ENCODE measurements at regions not wholly inside any gene's neighbourhood (a gene's known extent, or its start where the extent isn't known, plus 50 kb on each side); places are given as distances from the start of the nearest gene placed in this dataset.

GRCh38 chr7:80403686-80404241 is 108.1 kb downstream of the GNAT3 start:
- no peak for DNase-seq (ENCODE audit: low spot score)

- no peak for DNase-seq (ENCODE audit: low spot score)
These were observed 110.2 kb downstream of the GNAT3 start for GRCh38 chr7:80401708-80402107.

DNA sequence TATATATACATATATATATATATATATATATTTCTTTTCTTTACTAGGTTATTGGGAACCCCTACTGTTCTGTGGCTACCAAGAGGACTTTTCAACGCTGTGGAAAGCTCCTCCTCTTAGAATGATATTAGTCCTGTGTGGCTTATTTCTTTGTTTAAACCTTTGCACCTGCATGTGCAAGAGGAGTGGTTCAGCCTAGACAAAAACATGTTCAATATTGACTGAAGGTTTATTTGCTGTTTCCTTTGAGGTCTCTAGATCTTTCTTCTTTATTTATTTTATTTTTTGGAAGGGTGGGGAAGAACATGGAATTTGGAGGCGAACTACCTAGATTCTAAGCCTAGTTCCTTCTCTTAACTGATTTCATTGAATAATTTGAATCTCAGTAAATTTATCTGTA is 118.1 kb downstream of the GNAT3 start:
- DNase-seq (ENCODE audit: low spot score): no peak

- DNase-seq (ENCODE audit: low spot score): no peak
These were observed 119.4 kb downstream of the GNAT3 start for GRCh38 chr7:80392229-80393169.

DNA sequence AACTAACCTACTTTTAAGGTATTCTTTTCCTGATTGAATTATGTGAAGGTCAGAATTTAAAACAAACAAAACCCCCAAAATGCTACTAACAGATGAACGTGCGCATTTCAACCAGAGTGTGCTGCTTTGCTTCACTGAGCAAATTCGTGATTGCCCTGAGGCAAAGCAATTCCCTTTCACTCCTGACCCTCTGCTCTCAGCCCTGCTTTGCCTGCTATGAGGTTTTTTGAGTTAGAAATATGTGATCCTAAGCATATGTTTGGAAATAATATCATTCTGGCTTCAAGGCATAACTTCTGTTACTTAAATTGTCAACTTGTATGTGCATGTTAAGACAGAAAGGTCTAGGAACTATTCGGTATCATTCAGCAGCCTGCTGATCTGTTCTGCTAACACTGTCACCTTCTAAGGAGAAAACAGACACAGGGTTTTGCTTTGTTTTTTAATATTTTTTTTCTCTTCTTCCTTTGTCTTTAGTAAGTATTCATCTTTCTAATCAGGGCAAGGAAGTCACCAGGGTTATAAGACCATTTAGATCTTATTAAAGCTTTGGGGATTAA is 124.2 kb downstream of the GNAT3 start:
- DNase-seq (ENCODE audit: low spot score): no peak

- no peak for DNase-seq (ENCODE audit: low spot score)
These were observed 125.2 kb downstream of the GNAT3 start for GRCh38 chr7:80386686-80387085.

DNA sequence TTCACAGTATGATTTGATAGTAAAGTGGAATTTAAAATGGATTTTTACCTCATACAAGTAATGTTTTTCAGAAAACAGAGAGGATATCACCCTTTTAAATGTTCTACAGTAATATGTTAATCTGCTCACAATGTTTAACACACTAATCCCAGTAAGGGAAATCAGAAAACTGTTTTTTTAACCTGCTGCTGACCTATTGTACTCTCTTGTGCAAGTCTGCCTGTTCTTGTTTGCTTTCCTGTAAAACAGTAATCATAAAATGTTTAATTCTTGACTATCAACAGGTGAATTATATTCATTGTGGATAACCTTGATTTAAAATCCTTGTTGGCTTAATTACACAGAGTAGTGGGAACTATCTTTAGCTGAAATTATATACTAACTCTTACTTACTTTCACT is 126.4 kb downstream of the GNAT3 start:
- no peak for DNase-seq (ENCODE audit: low spot score)

DNA sequence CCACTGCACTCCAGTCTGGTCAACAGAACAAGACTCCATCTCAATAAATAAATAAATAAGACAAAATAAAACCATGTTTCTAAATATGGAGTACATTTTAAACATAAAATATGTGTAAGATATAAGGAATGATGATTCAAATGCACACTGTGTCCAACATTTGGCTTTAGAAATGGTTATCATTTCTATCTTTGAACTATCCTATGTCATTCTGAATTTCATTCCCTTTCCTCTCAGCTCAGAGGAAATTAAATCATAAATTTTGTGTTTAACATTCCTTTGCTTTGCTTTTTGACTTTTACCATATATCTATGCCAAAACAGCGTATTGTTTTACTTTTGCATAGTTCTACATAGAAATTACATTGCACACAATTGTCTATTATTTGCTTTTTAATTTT is 130.9 kb downstream of the GNAT3 start:
- DNase-seq (ENCODE audit: low spot score): no peak

GRCh38 chr7:80379034-80379982 is 132.6 kb downstream of the GNAT3 start:
- DNase-seq (ENCODE audit: low spot score): no peak

DNA sequence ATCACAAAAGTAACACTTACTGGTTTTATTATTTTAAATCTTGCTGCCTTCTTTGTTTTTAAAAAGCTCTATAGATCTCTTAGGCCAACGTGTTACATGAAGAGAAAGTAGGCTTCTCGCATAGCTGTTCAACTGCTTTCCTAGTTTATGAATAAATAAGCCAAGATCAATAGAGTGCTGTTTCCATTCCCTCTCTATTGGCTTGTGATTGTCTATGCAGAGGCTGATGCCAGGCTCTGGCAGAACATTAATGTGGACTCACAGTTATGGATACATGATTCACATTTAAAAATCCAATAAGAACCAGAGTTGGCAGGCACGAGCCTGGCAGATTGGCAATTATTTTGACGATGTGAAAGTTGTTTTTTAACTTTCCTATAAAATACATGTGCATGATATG is 137.5 kb downstream of the GNAT3 start:
- peak; percentile 65 for DNase-seq (ENCODE audit: low spot score)

DNA sequence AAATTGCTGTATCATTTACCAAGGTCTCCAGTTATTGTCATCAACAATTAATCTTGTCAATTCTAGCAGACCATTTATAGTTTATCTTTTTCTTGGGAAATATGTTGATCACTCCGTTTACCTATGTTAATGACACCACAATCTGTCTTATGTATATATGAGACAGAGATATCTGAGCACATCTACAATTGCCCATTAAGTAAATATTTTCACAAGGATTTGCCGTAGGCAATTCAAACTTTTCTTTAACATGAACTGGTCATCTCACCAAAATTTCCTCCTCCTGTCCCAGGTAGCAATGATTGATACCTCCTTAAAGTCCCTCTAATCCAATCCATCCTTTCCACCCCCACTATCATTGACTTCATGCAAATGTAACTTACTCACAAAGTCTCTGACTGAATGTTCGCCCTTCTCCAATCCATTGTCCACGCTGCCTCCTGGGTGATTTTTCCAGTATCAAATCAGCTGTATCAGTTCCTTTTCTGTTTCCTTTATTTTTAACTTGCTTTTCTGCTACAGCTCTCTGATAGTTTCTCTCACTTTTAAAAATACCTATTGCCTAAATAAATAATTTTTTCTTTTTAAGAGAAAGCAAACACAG is 138.3 kb downstream of the GNAT3 start:
- no peak for DNase-seq (ENCODE audit: low spot score)

DNA sequence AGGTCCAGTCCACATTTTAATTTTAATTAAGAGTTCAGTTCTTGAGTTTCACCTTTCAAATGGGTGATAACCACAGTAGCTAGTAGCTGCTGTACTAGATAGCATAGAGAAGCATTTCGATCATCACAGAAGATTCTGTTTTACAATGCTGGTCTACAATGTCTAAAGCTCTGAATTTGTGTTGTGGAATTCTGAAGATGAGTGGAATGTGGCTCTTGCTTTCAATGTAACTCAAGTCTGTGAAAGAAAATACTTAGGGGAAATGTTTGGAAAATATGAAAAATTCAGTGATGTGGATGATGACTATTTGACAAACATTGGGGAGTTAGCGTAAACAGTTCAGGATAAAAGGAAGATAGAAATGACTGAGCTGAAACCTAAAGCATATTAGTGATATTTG is 139.4 kb downstream of the GNAT3 start:
- no peak for DNase-seq (ENCODE audit: low spot score)

GRCh38 chr7:80370587-80370986 is 141.3 kb downstream of the GNAT3 start:
- no peak for DNase-seq (ENCODE audit: low spot score)

- no peak for DNase-seq (ENCODE audit: low spot score)
These were observed 142.5 kb downstream of the GNAT3 start for GRCh38 chr7:80369321-80369720.

- DNase-seq (ENCODE audit: low spot score): no peak
These were observed 149.2 kb downstream of the GNAT3 start for GRCh38 chr7:80362677-80363076.

DNA sequence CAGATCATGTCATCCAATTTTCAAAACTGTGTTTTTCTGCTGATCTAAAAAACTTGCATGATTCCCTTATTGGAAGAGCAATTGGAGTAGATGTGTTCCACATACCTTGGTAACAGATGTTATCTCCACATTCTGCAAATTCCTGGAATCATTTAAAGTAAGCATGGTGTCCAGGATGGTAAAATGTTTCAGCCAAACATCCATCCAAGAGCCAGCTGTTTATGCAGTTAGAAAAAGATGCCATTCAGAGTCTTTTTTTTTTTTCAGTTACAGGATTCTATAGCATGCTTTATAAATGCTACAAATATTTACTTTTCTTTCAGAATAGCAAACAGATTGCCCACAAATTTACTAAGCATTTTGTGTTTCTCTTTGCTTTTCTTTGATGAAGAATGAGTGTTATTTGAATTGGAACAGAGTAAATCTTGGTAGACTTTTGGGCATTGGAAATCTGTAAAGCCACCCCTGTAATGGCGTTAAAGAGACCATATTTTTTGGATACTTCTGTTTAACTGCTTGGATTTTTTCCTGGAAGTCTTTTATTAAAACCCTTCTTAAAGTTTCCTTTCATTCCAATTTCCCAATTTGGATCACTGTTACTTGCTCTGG is 149.8 kb downstream of the GNAT3 start:
- DNase-seq (ENCODE audit: low spot score): no peak

GRCh38 chr7:80359476-80359875 is 152.4 kb downstream of the GNAT3 start:
- DNase-seq (ENCODE audit: low spot score): no peak

DNA sequence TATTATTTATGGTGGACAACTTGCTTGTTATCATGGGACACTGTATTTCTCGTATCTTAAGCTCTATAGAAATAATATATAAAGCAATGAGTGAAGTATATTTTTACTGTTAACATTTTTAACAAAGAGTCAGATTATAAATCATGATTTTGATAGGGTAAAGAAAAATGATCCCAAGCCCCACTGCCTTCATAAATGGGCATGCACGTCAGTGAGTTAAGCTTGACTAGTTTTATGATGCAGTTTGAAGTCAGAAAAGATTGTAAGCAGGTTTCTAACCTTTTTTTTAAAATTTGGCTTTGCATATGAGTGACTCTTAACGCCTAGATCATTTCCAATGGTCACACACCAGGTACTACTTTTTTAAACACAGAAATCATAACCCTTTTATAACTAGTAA is 152.8 kb downstream of the GNAT3 start:
- no peak for DNase-seq (ENCODE audit: low spot score)

- DNase-seq (ENCODE audit: low spot score): no peak
These were observed 154.3 kb downstream of the GNAT3 start for GRCh38 chr7:80357530-80357929.

GRCh38 chr7:80350430-80350829 is 161.4 kb downstream of the GNAT3 start:
- DNase-seq (ENCODE audit: low spot score): no peak

DNA sequence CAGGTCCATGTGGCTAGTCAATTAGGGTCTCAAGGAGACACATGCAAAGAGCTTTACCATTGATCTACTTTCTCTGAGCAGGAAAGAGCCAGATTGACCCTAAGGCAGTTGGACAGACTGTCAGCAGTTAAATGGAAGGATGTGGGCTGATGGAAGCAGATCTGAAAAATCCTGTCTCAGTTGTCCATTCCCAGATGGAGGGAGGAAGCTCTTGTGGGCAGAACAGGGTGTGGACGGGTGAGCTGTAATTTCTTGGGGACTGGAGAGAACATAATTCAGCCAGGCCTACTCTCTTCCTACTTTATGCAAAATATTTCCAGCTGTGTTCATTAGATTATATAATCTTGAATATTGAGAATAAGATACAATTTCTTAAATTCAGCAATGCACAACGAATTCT is 163.6 kb downstream of the GNAT3 start:
- DNase-seq (ENCODE audit: low spot score): no peak

Measured in mucosa of gallbladder (tissue), 1 donor.